ENCODE measurements at regions not wholly inside any gene's neighbourhood (a gene's known extent, or its start where the extent isn't known, plus 50 kb on each side); places are given as distances from the start of the nearest gene placed in this dataset.

DNA sequence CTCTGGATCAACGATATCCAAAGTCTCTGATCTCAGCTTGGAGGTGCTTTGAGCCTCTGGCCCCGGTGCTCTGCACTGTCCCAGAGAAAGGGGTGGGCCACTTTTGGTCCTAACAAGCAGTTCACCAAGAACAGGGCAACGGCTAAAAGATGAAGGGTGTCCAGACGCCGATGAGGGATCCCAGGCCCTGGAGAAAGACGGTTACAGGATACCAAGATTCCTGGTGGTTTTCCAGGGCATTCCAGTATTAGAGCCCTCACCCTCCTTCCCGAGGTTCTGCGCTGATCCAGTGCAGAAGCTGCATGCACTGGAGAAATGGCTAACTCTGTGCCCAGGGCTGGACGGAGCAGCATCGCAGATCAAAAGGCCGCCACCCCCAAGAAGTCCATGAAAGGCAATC is 149.9 kb upstream of the IRF2BP2 start:
- Mint-ChIP-seq H3K36me3 (ENCODE audit: unreplicated experiment) (no peaks in the 10 kb centered on the region), H3K27me3 (ENCODE audit: unreplicated experiment) (no peaks in the 10 kb centered on the region), H3K27ac (ENCODE audit: unreplicated experiment) (no peak overlapping the region), H3K4me3 (ENCODE audit: unreplicated experiment) (no peak overlapping the region), H3K9me3 (ENCODE audit: unreplicated experiment) (peaks cover 3% of the 10 kb centered on the region), H3K4me1 (ENCODE audit: low read depth, unreplicated experiment) (peaks cover 6% of the 10 kb centered on the region)
- no peak for TF ChIP-seq CTCF (IDR thresholded peaks at IDR 0.05; ENCODE audit: partially characterized antibody, unreplicated experiment)
- no peak for DNase-seq

DNA sequence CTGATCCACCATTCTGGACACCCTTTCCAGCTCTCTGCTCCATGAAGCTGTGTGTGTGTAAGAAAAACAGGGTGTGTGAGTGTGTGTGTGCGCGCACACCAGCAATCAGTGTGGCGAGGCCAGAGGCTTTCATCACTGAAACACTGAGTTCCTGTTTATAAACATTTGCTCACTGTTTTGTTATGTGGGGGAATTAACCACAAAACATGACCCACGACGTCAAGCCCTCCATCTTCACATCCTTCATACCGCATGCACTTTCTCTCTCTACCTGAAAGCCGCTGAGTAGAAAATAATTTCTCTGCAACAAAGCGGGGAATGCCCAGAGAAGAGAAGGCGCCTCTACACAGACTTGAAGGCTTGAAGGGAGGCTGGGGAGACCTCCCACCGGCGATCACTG is 148.9 kb upstream of the IRF2BP2 start:
- H3K4me1 Mint-ChIP-seq (ENCODE audit: low read depth, unreplicated experiment) = peaks cover 4% of the 10 kb centered on the region
- no peak for TF ChIP-seq CTCF (IDR thresholded peaks at IDR 0.05; ENCODE audit: partially characterized antibody, unreplicated experiment)
- no peak overlapping the region for H3K4me3 Mint-ChIP-seq (ENCODE audit: unreplicated experiment)
- no peak overlapping the region for H3K27ac Mint-ChIP-seq (ENCODE audit: unreplicated experiment)
- DNase-seq = no peak
- no peaks in the 10 kb centered on the region for H3K36me3 Mint-ChIP-seq (ENCODE audit: unreplicated experiment)
- no peaks in the 10 kb centered on the region for H3K27me3 Mint-ChIP-seq (ENCODE audit: unreplicated experiment)
- H3K9me3 Mint-ChIP-seq (ENCODE audit: unreplicated experiment) = peaks cover 3% of the 10 kb centered on the region

DNA sequence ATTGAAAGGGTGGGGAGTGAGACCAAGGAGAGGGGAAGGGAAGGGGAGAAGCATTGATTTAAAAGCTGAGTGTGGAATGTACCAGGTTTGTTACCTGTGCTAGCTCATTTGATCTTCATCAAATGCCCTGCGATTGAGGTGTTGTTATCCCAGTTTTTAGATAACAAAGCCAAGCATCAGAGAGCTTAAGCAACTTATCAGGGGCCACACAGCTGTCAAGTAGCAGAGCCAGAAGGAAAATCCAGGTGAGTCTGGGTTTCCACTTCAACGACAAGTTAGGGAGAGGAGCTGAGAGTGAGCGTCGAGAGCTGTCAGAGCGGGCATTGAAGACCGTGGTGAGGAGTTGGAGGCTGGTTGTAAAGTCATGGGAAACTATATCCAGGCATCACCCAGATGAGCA is 146.9 kb upstream of the IRF2BP2 start:
- no peak for TF ChIP-seq CTCF (IDR thresholded peaks at IDR 0.05; ENCODE audit: partially characterized antibody, unreplicated experiment)
- no peak overlapping the region for H3K4me3 Mint-ChIP-seq (ENCODE audit: unreplicated experiment)
- DNase-seq = no peak
- H3K36me3 Mint-ChIP-seq (ENCODE audit: unreplicated experiment) = no peaks in the 10 kb centered on the region
- peaks cover 3% of the 10 kb centered on the region for H3K9me3 Mint-ChIP-seq (ENCODE audit: unreplicated experiment)
- H3K27ac Mint-ChIP-seq (ENCODE audit: unreplicated experiment) = no peak overlapping the region
- H3K27me3 Mint-ChIP-seq (ENCODE audit: unreplicated experiment) = no peaks in the 10 kb centered on the region
- no peaks in the 10 kb centered on the region for H3K4me1 Mint-ChIP-seq (ENCODE audit: low read depth, unreplicated experiment)

DNA sequence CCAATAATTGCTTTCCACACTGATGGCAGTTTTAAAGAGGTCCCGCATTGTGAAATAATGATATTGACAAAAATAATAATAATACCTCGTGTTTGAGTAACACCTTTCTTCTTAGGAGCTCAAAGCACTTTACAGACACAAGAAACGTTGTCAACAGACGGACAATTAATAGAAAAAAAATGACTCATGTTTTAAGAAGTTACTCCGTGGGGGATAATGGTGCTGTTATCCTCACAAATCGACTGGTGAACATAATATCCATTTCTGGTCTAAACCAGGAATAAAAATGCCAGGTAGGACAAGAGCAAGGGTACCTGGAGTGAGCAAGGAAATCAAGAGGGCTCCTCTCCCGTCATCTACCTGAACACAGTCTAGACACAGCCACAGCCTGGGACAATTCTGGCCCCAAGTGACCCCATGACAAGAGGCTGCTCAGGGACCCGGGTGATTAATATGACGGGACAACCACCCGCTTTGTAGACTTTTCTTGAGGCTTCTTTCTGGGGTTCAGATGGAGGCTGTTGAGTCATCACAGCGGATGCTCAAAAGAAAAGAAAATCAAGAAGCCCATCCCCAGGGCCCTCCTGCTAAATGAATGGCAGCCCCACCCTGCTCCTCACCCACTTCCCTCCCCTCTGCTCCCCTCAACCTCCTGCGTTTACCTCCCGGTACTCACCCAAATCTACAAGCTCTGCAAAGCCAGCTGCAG is 146.2 kb upstream of the IRF2BP2 start:
- TF ChIP-seq CTCF (IDR thresholded peaks at IDR 0.05; ENCODE audit: partially characterized antibody, unreplicated experiment) = no peak
- peaks cover under 1% of the 10 kb centered on the region for H3K4me1 Mint-ChIP-seq (ENCODE audit: low read depth, unreplicated experiment)
- no peak overlapping the region for H3K27ac Mint-ChIP-seq (ENCODE audit: unreplicated experiment)
- no peaks in the 10 kb centered on the region for H3K9me3 Mint-ChIP-seq (ENCODE audit: unreplicated experiment)
- H3K36me3 Mint-ChIP-seq (ENCODE audit: unreplicated experiment) = no peaks in the 10 kb centered on the region
- no peak for DNase-seq
- no peaks in the 10 kb centered on the region for H3K27me3 Mint-ChIP-seq (ENCODE audit: unreplicated experiment)
- H3K4me3 Mint-ChIP-seq (ENCODE audit: unreplicated experiment) = no peak overlapping the region

DNA sequence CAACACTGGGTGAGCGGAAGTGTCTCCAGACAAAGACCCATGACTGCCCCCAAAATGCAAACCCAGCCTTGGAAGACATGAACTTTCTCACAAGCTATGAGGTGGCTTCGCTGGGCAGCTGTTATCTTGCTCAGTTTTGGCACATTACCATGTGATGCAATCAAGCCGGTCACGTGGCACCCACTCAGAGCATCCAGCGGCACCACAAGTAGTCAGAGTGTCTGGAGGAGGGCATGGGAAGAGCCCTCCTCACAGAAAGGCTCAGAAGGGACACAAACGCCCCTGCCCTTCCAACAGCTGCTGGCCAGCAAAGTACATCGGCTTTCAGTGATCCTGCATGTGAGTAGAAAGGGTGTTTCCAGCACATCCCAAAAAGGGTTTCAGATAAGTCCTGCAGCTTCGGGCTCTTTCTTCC is 145.5 kb upstream of the IRF2BP2 start:
- peaks cover 2% of the 10 kb centered on the region for H3K4me1 Mint-ChIP-seq (ENCODE audit: low read depth, unreplicated experiment)
- no peak overlapping the region for H3K27ac Mint-ChIP-seq (ENCODE audit: unreplicated experiment)
- H3K36me3 Mint-ChIP-seq (ENCODE audit: unreplicated experiment) = no peaks in the 10 kb centered on the region
- DNase-seq = no peak
- no peak overlapping the region for H3K4me3 Mint-ChIP-seq (ENCODE audit: unreplicated experiment)
- no peak for TF ChIP-seq CTCF (IDR thresholded peaks at IDR 0.05; ENCODE audit: partially characterized antibody, unreplicated experiment)
- no peaks in the 10 kb centered on the region for H3K9me3 Mint-ChIP-seq (ENCODE audit: unreplicated experiment)
- H3K27me3 Mint-ChIP-seq (ENCODE audit: unreplicated experiment) = no peaks in the 10 kb centered on the region
